ENCODE measurements at regions not wholly inside any gene's neighbourhood (a gene's known extent, or its start where the extent isn't known, plus 50 kb on each side); places are given as distances from the start of the nearest gene placed in this dataset.

DNA sequence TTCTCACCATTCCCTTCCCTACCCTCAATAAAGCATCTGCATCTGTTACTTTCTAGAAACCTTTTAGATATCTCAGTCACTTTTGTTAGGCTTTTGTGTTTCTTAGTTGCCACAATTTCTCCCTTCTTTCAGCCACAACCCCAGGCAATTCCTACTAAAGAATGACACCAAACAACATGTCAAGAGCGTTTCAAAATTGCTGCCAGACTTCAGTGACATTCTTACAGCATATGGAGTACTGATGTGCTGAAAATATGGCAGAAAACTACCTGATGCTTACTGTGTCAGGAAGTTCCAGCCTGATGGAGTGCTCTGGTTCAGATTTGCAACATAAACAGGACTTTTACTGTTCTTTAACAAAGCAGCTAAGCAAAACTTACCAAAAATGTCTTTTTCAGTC is 957.7 kb upstream of the POU3F3 start:
- no peaks in the 10 kb centered on the region for H3K36me3 ChIP-seq
- WGBS, 2 donors: 15 to 16% methylated on average over 1 of the region's 1 CpG
- TF ChIP-seq POLR2A (IDR thresholded peaks at IDR 0.05): no peak
- no peak for TF ChIP-seq EP300 (IDR thresholded peaks at IDR 0.05)
- TF ChIP-seq, protein P1, sequence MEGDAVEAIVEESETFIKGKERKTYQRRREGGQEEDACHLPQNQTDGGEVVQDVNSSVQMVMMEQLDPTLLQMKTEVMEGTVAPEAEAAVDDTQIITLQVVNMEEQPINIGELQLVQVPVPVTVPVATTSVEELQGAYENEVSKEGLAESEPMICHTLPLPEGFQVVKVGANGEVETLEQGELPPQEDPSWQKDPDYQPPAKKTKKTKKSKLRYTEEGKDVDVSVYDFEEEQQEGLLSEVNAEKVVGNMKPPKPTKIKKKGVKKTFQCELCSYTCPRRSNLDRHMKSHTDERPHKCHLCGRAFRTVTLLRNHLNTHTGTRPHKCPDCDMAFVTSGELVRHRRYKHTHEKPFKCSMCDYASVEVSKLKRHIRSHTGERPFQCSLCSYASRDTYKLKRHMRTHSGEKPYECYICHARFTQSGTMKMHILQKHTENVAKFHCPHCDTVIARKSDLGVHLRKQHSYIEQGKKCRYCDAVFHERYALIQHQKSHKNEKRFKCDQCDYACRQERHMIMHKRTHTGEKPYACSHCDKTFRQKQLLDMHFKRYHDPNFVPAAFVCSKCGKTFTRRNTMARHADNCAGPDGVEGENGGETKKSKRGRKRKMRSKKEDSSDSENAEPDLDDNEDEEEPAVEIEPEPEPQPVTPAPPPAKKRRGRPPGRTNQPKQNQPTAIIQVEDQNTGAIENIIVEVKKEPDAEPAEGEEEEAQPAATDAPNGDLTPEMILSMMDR (IDR thresholded peaks at IDR 0.05): no peak

DNA sequence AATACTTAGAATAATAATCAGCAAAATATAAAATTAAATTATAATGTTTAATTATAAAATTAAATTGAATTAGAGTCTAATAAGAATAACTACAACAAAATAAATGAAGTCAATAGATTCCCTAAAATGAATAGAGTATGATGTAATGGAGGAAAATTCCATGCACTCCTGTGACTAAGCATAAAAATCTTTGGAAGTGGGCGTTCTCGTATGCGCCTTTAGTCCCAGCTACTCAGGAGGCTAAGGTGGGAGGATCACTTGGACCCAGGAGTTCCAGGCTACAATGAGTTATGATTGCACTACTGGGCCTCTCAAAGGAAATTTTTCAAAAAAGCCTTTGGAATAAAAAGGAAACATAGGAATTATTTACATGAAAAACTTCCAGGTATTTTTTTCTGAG is 955.4 kb upstream of the POU3F3 start:
- no peak for DNase-seq (ENCODE audit: low spot score in 2 of 2)
- no peak overlapping the region for H3K4me3 ChIP-seq
- WGBS, 2 donors: 63 to 70% methylated on average over 3 of the region's 3 CpGs
- no peaks in the 10 kb centered on the region for H3K9me3 ChIP-seq
- no peaks in the 10 kb centered on the region for H3K4me1 ChIP-seq
- H3K36me3 ChIP-seq: no peaks in the 10 kb centered on the region
- TF ChIP-seq POLR2A (IDR thresholded peaks at IDR 0.05): no peak
- TF ChIP-seq, protein P1 (IDR thresholded peaks at IDR 0.05): no peak
- TF ChIP-seq EP300 (IDR thresholded peaks at IDR 0.05): no peak
- H3K27me3 ChIP-seq: no peaks in the 10 kb centered on the region
- no peak overlapping the region for H3K27ac ChIP-seq

More for the DNA sequence above, 957.7 kb upstream of the POU3F3 start:
- H3K4me3 ChIP-seq: no peak overlapping the region
- no peaks in the 10 kb centered on the region for H3K9me3 ChIP-seq
- no peaks in the 10 kb centered on the region for H3K4me1 ChIP-seq
- no peak overlapping the region for H3K27ac ChIP-seq
- no peak for DNase-seq (ENCODE audit: low spot score in 2 of 2)
- no peaks in the 10 kb centered on the region for H3K27me3 ChIP-seq

DNA sequence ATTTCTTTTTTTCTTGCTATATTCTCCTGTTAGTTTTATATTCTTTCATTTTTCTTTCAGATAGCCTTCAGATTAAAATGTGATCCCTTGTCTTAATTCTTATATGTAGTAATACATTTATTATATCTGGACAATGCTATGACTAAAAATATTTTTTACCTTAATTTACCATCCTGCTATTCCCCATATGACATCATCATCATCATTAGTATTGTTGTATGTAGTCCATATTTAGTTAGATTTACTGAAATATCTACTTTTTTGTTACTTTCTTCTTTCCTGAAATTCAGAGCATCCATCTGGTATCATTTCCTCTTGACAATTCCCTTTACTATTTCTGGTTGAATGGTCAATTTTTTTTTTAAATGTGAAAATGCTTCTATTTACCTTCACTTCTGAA is 951.6 kb upstream of the POU3F3 start:
- Histone ChIP-seq H3K36me3 (no peaks in the 10 kb centered on the region), H3K4me3 (no peak overlapping the region), H3K27ac (no peak overlapping the region), H3K9me3 (no peaks in the 10 kb centered on the region), H3K27me3 (no peaks in the 10 kb centered on the region), H3K4me1 (no peaks in the 10 kb centered on the region)
- DNase-seq (ENCODE audit: low spot score in 2 of 2): no peak
- TF ChIP-seq EP300 (IDR thresholded peaks at IDR 0.05): no peak
- TF ChIP-seq, protein P1 (IDR thresholded peaks at IDR 0.05): no peak
- no peak for TF ChIP-seq POLR2A (IDR thresholded peaks at IDR 0.05)

DNA sequence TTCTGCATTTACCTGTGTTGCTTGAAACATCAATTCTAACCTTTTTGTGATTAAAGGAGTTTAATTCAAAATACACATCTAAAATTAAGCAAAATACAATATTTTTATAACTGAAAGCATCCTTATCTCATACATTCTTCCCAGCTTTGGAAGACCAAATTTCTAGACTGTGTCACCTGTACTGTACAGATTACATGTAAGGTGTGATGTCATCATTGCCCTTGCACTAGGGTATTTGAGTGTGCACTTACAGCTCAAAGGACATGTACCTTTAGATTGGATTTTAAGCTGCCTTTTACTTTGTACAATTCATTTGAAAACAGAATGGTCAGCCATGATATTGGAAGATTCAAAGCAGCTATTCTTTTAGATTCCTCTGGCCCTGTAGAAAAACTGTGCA is 932.8 kb upstream of the POU3F3 start:
- no peaks in the 10 kb centered on the region for H3K27me3 ChIP-seq
- TF ChIP-seq POLR2A (IDR thresholded peaks at IDR 0.05) (no peak), EP300 (IDR thresholded peaks at IDR 0.05) (no peak)
- TF ChIP-seq, protein P1 (IDR thresholded peaks at IDR 0.05): no peak
- H3K27ac ChIP-seq: no peak overlapping the region
- DNase-seq (ENCODE audit: low spot score in 2 of 2): no peak
- no peak overlapping the region for H3K4me3 ChIP-seq
- H3K9me3 ChIP-seq: no peaks in the 10 kb centered on the region
- H3K36me3 ChIP-seq: no peaks in the 10 kb centered on the region
- no peaks in the 10 kb centered on the region for H3K4me1 ChIP-seq

DNA sequence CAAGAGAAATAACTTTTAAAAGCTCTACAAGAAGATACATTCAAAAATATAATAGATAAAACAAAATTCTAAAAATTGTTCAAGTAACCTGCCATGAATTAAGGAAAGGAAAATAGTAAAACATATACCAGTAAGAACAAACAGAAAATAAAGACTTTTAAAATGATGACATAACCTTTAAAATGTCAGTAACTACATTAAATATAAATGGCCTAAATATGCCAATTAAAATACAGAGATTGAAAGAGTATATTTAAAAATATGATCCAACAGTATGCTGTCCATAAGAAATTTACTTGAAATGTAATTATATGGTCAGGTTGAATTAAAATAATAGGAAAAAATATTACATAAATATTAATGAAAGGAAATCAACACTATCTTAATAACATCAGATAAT is 911.7 kb upstream of the POU3F3 start:
- no peak overlapping the region for H3K27ac ChIP-seq
- no peaks in the 10 kb centered on the region for H3K27me3 ChIP-seq
- TF ChIP-seq POLR2A (IDR thresholded peaks at IDR 0.05): no peak
- DNase-seq (ENCODE audit: low spot score in 2 of 2): no peak
- peaks cover 0 to 26% (median 5%) of the 10 kb centered on the region in 4 donors for H3K9me3 ChIP-seq
- no peaks in the 10 kb centered on the region for H3K36me3 ChIP-seq
- H3K4me3 ChIP-seq: no peak overlapping the region
- H3K4me1 ChIP-seq: no peaks in the 10 kb centered on the region

DNA sequence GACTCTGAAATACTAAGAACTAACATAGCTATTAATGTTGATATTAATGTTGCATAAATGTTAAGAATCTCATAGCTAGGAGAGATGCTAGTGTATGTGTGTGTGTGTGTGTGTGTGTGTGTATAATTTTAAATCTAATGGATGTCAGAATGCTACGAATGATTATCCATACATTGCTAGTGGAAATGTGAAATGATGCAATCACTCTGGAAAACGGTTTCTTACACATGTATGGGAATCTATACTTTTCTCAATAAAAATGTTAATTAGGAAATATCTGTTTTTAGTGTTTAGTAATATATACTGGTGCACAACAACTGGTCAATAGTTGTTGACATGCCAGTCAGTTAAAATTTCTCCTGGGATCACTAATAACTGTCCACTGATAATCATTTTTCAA is 908.8 kb upstream of the POU3F3 start:
- Histone ChIP-seq H3K36me3 (no peaks in the 10 kb centered on the region), H3K4me3 (no peak overlapping the region), H3K9me3 (peaks cover 0 to 18% (median 5%) of the 10 kb centered on the region in 4 donors), H3K27me3 (no peaks in the 10 kb centered on the region), H3K27ac (no peak overlapping the region), H3K4me1 (no peaks in the 10 kb centered on the region)
- WGBS, 2 donors: 73 to 81% methylated on average over 2 of the region's 2 CpGs
- TF ChIP-seq POLR2A (IDR thresholded peaks at IDR 0.05) (no peak), EP300 (IDR thresholded peaks at IDR 0.05) (no peak)
- TF ChIP-seq, protein P1 (IDR thresholded peaks at IDR 0.05): no peak
- no peak for DNase-seq (ENCODE audit: low spot score in 2 of 2)
